HCT116 (cell line): ENCODE measurements at regions not wholly inside any gene's neighbourhood (a gene's known extent, or its start where the extent isn't known, plus 50 kb on each side); places are given as distances from the start of the nearest gene placed in this dataset.

Experiments used
- ATAC-seq: fragments of 200-7000 bp; cut with Tn5 transposase; 2 replicates; pipeline ENCODE4 v1.9.1; 2020; ENCODE audit warnings: mild to moderate bottlenecking, moderate library complexity
- BruUV-seq: library from RNA; stranded (reverse); fragments of 400-500 nt; replicated peaks from 2 replicates; lab custom pipeline; 2021; lab: Mats Ljungman, UMichigan
- CTCF ChIA-PET: fragments of 300-600 bp; sonication (Branson Sonifier 250); formaldehyde crosslinking; loops from one replicate; lab custom pipeline; 2021; ENCODE audit warnings: antibody characterized with exemption; lab: Charles Lee
- POLR2A ChIA-PET: fragments of 300-600, 350-600 bp; sonication (Branson Sonifier 250); formaldehyde crosslinking; loops from one replicate; lab custom pipeline; 2021; ENCODE audit warnings: antibody characterized with exemption; lab: Charles Lee
- RAD21 ChIA-PET, 2 experiments: fragments of 300-600 bp; sonication (Branson Sonifier 250); formaldehyde crosslinking; loops; one replicate each; lab custom pipeline; 2023; ENCODE audit warnings: low total read pairs in 2 of 2; ENCODE audit not compliant: uncharacterized antibody in 2 of 2, unreplicated experiment in 2 of 2, low non-redundant PET in 1 of 2; lab: Charles Lee
- DNase-seq: peaks from one replicate; pipeline ENCODE4 v3.0.0-alpha.2; 2010; ENCODE audit warnings: low read depth, low spot score
- H2AFZ ChIP-seq: fragments of 200-600 bp; shearing (Covaris generic), sonication (generic); 2 replicates; pipeline ENCODE4 v1.6.1; 2017; ENCODE audit warnings: low read depth, mixed run types, mixed read lengths, antibody characterized with exemption, low read length; ENCODE audit not compliant: poor library complexity, severe bottlenecking
- H3K27ac ChIP-seq: 2 replicates; pipeline ENCODE4 v1.5.1; 2012; ENCODE audit warnings: low read depth, low read length
- H3K27me3 ChIP-seq: fragments of 200-600 bp; sonication (generic); 2 replicates; pipeline ENCODE4 v1.6.1; 2016; ENCODE audit warnings: mixed run types, low read length, mixed read lengths; ENCODE audit not compliant: insufficient read depth
- H3K36me3 ChIP-seq, 2 experiments: fragments of 200-500 bp in 1 of 2; fragments of 200-600 bp in 1 of 2; sonication (Bioruptor generic) in 1 of 2; sonication (generic) in 1 of 2; 2 replicates each; pipeline versions ENCODE4 v1.5.1 to v1.6.1; 2014 to 2016; ENCODE audit warnings: low read length in 2 of 2, inconsistent platforms in 1 of 2, mixed read lengths in 1 of 2, mixed run types in 1 of 2; ENCODE audit not compliant: insufficient read depth in 2 of 2, control insufficient read depth in 1 of 2
- H3K4me1 ChIP-seq, 2 experiments: fragments of 200-600 bp in 1 of 2; sonication (generic) in 1 of 2; 2 replicates each; pipeline versions ENCODE4 v1.5.1 to v1.6.1; 2012 to 2017; ENCODE audit warnings: low read length in 2 of 2, inconsistent platforms in 1 of 2, mild to moderate bottlenecking in 1 of 2, mixed read lengths in 1 of 2, mixed run types in 1 of 2, moderate library complexity in 1 of 2; ENCODE audit not compliant: insufficient read depth in 2 of 2, control insufficient read depth in 1 of 2
- H3K4me2 ChIP-seq: fragments of 200-600 bp; sonication (generic); 2 replicates; pipeline ENCODE4 v1.6.1; 2017; ENCODE audit warnings: mixed run types, low read length, mixed read lengths
- H3K4me3 ChIP-seq, 2 experiments: fragments of 200-600 bp in 1 of 2; sonication (generic) in 1 of 2; replicated peaks in 1 of 2; 2 replicates each; pipeline ENCODE4 v1.5.1; 2011 to 2016; ENCODE audit warnings: low read length in 2 of 2, control low read depth in 1 of 2, low read depth in 1 of 2, mild to moderate bottlenecking in 1 of 2, mixed read lengths in 1 of 2, mixed run types in 1 of 2
- H3K79me2 ChIP-seq: fragments of 200-600 bp; sonication (generic); 2 replicates; pipeline ENCODE4 v1.6.1; 2017; ENCODE audit warnings: mild to moderate bottlenecking, mixed run types, low read length, moderate library complexity, mixed read lengths; ENCODE audit not compliant: insufficient read depth
- H3K9ac ChIP-seq: fragments of 200-600 bp; sonication (generic); 2 replicates; pipeline ENCODE4 v1.6.1; 2016; ENCODE audit warnings: low read length, mixed read lengths
- H3K9me2 ChIP-seq: fragments of 200-600 bp; sonication (generic), shearing (Covaris generic); 2 replicates; pipeline ENCODE4 v1.6.1; 2017; ENCODE audit warnings: mixed run types, mild to moderate bottlenecking, moderate library complexity; ENCODE audit not compliant: insufficient read depth
- H3K9me3 ChIP-seq, 2 experiments: fragments of 200-500 bp in 1 of 2; fragments of 200-600 bp in 1 of 2; sonication (Bioruptor generic) in 1 of 2; sonication (generic) in 1 of 2; 2 replicates each; pipeline ENCODE4 v1.6.1; 2014 to 2017; ENCODE audit warnings: low read length in 2 of 2, mixed read lengths in 2 of 2, inconsistent platforms in 1 of 2, low read depth in 1 of 2, mild to moderate bottlenecking in 1 of 2, mixed run types in 1 of 2, moderate library complexity in 1 of 2; ENCODE audit not compliant: control insufficient read depth in 1 of 2, insufficient read depth in 1 of 2
- H4K20me1 ChIP-seq: fragments of 200-600 bp; sonication (generic), shearing (Covaris generic); 2 replicates; pipeline ENCODE4 v1.6.1; 2017; ENCODE audit warnings: mixed run types, mild to moderate bottlenecking, moderate library complexity; ENCODE audit not compliant: insufficient read depth
- CBX3 ChIP-seq: IDR thresholded peaks from 2 replicates; pipeline ENCODE4 v1.6.1; 2012; ENCODE audit warnings: low read depth
- EGR1 ChIP-seq: IDR thresholded peaks from 2 replicates; pipeline ENCODE4 v1.6.1; 2012; ENCODE audit warnings: low read depth
- ELF1 ChIP-seq: IDR thresholded peaks from 2 replicates; pipeline ENCODE4 v1.6.1; 2012; ENCODE audit warnings: low read depth, borderline replicate concordance
- EZH2phosphoT487 ChIP-seq: fragments of 200-600 bp; IDR thresholded peaks from 2 replicates; pipeline ENCODE4 v1.6.1; 2018; ENCODE audit warnings: antibody characterized with exemption, borderline replicate concordance
- JUND ChIP-seq: IDR thresholded peaks from 2 replicates; pipeline ENCODE4 v1.6.1; 2012
- RAD21 ChIP-seq: IDR thresholded peaks from 2 replicates; pipeline ENCODE4 v1.6.1; 2012; ENCODE audit warnings: low read depth, mild to moderate bottlenecking
- SIN3A ChIP-seq: IDR thresholded peaks from 2 replicates; pipeline ENCODE4 v1.6.1; 2012; ENCODE audit warnings: low read depth
- SP1 ChIP-seq: IDR thresholded peaks from 2 replicates; pipeline ENCODE4 v1.6.1; 2012; ENCODE audit warnings: low read depth
- SRF ChIP-seq: IDR thresholded peaks from 2 replicates; pipeline ENCODE4 v1.6.1; 2012; ENCODE audit warnings: low read depth
- TCF7L2 ChIP-seq: IDR thresholded peaks from 2 replicates; pipeline ENCODE4 v1.7.0; 2011; ENCODE audit warnings: borderline replicate concordance, inconsistent platforms; ENCODE audit not compliant: insufficient read depth, insufficient read length; ENCODE audit errors: extremely low read depth
- ZNF274 ChIP-seq: fragments of 200-500 bp; sonication (Bioruptor generic); IDR thresholded peaks from 2 replicates; pipeline ENCODE4 v1.6.1; 2014; ENCODE audit warnings: mild to moderate bottlenecking, low read depth, low read length, inconsistent platforms
- intact Hi-C: fragments of 100-400 bp; cut with micrococcal nuclease; formaldehyde crosslinking; loops from 2 replicates; pipeline ENCODE4 v1.10.0; 2022
- TF ChIP-seq, protein P1 (sequence below): IDR thresholded peaks from 2 replicates; pipeline ENCODE4 v1.6.1; 2012; ENCODE audit warnings: low read depth
- TF ChIP-seq, protein P2 (sequence below): IDR thresholded peaks from 2 replicates; pipeline ENCODE4 v1.6.1; 2012

DNA sequence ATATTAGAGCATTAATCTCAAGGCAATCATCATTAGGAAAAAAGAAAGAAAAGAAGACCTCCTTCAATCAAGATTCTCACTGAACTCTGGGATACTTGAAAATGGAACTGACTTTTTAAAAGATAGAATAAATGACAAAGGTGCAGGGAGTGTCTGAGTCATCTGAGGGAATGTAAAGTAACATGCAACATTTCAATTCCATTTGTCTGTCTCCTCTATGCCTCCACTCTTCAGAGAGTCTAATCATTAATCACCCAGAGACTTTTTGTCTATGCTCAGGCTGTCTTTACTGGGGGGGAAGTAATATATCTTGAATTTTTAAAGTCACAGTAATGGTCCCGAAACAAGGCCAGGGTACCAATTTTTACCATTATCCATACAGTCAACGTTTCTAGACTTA, 55.0 kb upstream of the PACRGL start:
- no peak for DNase-seq
- TF ChIP-seq, protein P1, sequence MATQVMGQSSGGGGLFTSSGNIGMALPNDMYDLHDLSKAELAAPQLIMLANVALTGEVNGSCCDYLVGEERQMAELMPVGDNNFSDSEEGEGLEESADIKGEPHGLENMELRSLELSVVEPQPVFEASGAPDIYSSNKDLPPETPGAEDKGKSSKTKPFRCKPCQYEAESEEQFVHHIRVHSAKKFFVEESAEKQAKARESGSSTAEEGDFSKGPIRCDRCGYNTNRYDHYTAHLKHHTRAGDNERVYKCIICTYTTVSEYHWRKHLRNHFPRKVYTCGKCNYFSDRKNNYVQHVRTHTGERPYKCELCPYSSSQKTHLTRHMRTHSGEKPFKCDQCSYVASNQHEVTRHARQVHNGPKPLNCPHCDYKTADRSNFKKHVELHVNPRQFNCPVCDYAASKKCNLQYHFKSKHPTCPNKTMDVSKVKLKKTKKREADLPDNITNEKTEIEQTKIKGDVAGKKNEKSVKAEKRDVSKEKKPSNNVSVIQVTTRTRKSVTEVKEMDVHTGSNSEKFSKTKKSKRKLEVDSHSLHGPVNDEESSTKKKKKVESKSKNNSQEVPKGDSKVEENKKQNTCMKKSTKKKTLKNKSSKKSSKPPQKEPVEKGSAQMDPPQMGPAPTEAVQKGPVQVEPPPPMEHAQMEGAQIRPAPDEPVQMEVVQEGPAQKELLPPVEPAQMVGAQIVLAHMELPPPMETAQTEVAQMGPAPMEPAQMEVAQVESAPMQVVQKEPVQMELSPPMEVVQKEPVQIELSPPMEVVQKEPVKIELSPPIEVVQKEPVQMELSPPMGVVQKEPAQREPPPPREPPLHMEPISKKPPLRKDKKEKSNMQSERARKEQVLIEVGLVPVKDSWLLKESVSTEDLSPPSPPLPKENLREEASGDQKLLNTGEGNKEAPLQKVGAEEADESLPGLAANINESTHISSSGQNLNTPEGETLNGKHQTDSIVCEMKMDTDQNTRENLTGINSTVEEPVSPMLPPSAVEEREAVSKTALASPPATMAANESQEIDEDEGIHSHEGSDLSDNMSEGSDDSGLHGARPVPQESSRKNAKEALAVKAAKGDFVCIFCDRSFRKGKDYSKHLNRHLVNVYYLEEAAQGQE, result no peak
- TF ChIP-seq CBX3, result no peak
- TF ChIP-seq, all 23 proteins: peak for 0
- H3K4me2 ChIP-seq, result no peak overlapping the region
- no peaks in the 10 kb centered on the region for H3K36me3 ChIP-seq
- ChIA-PET POLR2A (no interaction called here), RAD21 (no interaction called here), CTCF (no interaction called here)
- no peaks in the 10 kb centered on the region for H3K9me3 ChIP-seq
- BruUV-seq, result no TSS peak
- intact Hi-C loops, result no loop called here
- H3K4me1 ChIP-seq, result no peaks in the 10 kb centered on the region
- H3K79me2 ChIP-seq, result no peaks in the 10 kb centered on the region
- no peaks in the 10 kb centered on the region for H3K9me2 ChIP-seq
- H4K20me1 ChIP-seq, result no peaks in the 10 kb centered on the region; the same call in 1 of the 2 replicates
- H3K9ac ChIP-seq, result no peak overlapping the region
- no peak overlapping the region for H3K4me3 ChIP-seq
- H2AFZ ChIP-seq, result no peak overlapping the region
- ATAC-seq, result no peak
- no peak overlapping the region for H3K27ac ChIP-seq
- peaks cover 22% of the 10 kb centered on the region for H3K27me3 ChIP-seq

DNA sequence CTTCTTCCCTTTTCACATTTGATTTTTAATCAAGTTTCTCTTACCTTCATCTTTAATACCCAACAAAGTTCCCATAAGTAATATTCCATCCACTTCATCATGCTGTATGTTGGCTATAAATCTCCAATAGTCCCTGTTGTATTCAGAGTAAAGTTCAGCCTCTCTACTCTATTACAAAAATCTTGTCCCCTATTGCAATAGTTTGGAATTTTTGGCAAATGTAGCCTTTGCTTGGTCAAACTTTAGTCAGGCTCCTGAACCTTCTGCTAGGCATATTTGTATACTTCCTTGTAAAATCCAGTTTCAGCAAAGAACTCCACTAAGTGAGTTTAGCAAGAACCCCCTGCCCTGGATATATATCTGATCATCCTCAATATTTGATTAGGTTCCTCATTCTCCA, 54.0 kb upstream of the PACRGL start:
- no peak for DNase-seq
- Histone ChIP-seq H3K4me2 (no peak overlapping the region), H3K27ac (no peak overlapping the region), H3K4me1 (no peaks in the 10 kb centered on the region), H3K36me3 (no peaks in the 10 kb centered on the region), H3K4me3 (no peak overlapping the region), H3K9me2 (no peaks in the 10 kb centered on the region), H3K27me3 (peaks cover 22% of the 10 kb centered on the region), H3K79me2 (no peaks in the 10 kb centered on the region), H2AFZ (no peak overlapping the region), H3K9me3 (no peaks in the 10 kb centered on the region), H3K9ac (no peak overlapping the region), H4K20me1 (no peaks in the 10 kb centered on the region; the same call in 1 of the 2 replicates)
- ChIA-PET POLR2A (no interaction called here), RAD21 (no interaction called here), CTCF (no interaction called here)
- ATAC-seq, result no peak
- BruUV-seq, result no TSS peak
- intact Hi-C loops, result no loop called here
- TF ChIP-seq EZH2phosphoT487, result no peak
- TF ChIP-seq SP1, result no peak
- no peak for TF ChIP-seq RAD21
- TF ChIP-seq TCF7L2, result no peak
- no peak for TF ChIP-seq ELF1
- TF ChIP-seq, protein P2, sequence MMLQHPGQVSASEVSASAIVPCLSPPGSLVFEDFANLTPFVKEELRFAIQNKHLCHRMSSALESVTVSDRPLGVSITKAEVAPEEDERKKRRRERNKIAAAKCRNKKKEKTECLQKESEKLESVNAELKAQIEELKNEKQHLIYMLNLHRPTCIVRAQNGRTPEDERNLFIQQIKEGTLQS, result no peak
- no peak for TF ChIP-seq SRF
- no peak for TF ChIP-seq ZNF274
- TF ChIP-seq JUND, result no peak
- no peak for TF ChIP-seq SIN3A
- no peak for TF ChIP-seq EGR1
- TF ChIP-seq, protein P1, result no peak
